ENCODE measurements at regions not wholly inside any gene's neighbourhood (a gene's known extent, or its start where the extent isn't known, plus 50 kb on each side); places are given as distances from the start of the nearest gene placed in this dataset.
"Not testable (repeated sequence)": the region's sequence is repeated elsewhere in the genome, so short reads cannot be mapped to it uniquely, and the experiment has no call there.

GRCh38 chr2:83971547-83971946, 487.5 kb downstream of the SUCLG1 start:
- Mint-ChIP-seq H3K4me1 (no peaks in the 10 kb centered on the region), H3K36me3 (no peaks in the 10 kb centered on the region), H3K27ac (no peak overlapping the region), H3K4me3 (no peak overlapping the region), H3K9me3 (peaks cover 15% of the 10 kb centered on the region)
- DNase-seq (ENCODE audit: low spot score in 2 of 2): no peak
- ATAC-seq: no peak

- Mint-ChIP-seq H3K9me3 (peaks cover 12% of the 10 kb centered on the region), H3K4me3 (no peak overlapping the region), H3K36me3 (no peaks in the 10 kb centered on the region), H3K27ac (no peak overlapping the region), H3K4me1 (no peaks in the 10 kb centered on the region)
- no peak for ATAC-seq
- no peak for DNase-seq (ENCODE audit: low spot score in 2 of 2)
These were observed 488.7 kb downstream of the SUCLG1 start for GRCh38 chr2:83970217-83970929.

- Mint-ChIP-seq H3K36me3 (no peaks in the 10 kb centered on the region), H3K4me1 (no peaks in the 10 kb centered on the region), H3K27ac (no peak overlapping the region), H3K9me3 (peaks cover 8% of the 10 kb centered on the region), H3K4me3 (no peak overlapping the region)
- no peak for ATAC-seq
- DNase-seq (ENCODE audit: low spot score in 2 of 2): no peak
These were observed 490.0 kb downstream of the SUCLG1 start for GRCh38 chr2:83969085-83969484.

GRCh38 chr2:83967854-83968253, 491.2 kb downstream of the SUCLG1 start:
- Mint-ChIP-seq H3K9me3 (peaks cover 8% of the 10 kb centered on the region), H3K27ac (no peak overlapping the region), H3K4me1 (no peaks in the 10 kb centered on the region), H3K36me3 (no peaks in the 10 kb centered on the region), H3K4me3 (no peak overlapping the region)
- ATAC-seq (no peak), DNase-seq (ENCODE audit: low spot score in 2 of 2) (no peak)

- not testable (repeated sequence) for DNase-seq (ENCODE audit: low spot score in 2 of 2); H3K27ac Mint-ChIP-seq; ATAC-seq; H3K4me3 Mint-ChIP-seq; H3K4me1 Mint-ChIP-seq; H3K36me3 Mint-ChIP-seq
- H3K9me3 Mint-ChIP-seq: peaks cover 12% of the 10 kb centered on the region
These were observed 492.1 kb downstream of the SUCLG1 start for GRCh38 chr2:83966946-83967345.

GRCh38 chr2:83961512-83961911, 497.6 kb downstream of the SUCLG1 start:
- H3K4me3 Mint-ChIP-seq: no peak overlapping the region
- ATAC-seq (no peak), DNase-seq (ENCODE audit: low spot score in 2 of 2) (no peak)
- H3K36me3 Mint-ChIP-seq: no peaks in the 10 kb centered on the region
- H3K4me1 Mint-ChIP-seq: no peaks in the 10 kb centered on the region
- no peak overlapping the region for H3K27ac Mint-ChIP-seq
- peaks cover 4% of the 10 kb centered on the region for H3K9me3 Mint-ChIP-seq

- Mint-ChIP-seq H3K9me3 (peaks cover 4% of the 10 kb centered on the region), H3K4me3 (no peak overlapping the region), H3K4me1 (no peaks in the 10 kb centered on the region), H3K27ac (no peak overlapping the region), H3K36me3 (no peaks in the 10 kb centered on the region)
- no peak for ATAC-seq
- DNase-seq (ENCODE audit: low spot score in 2 of 2): no peak
These were observed 498.7 kb downstream of the SUCLG1 start for GRCh38 chr2:83960371-83960770.

- peaks cover 4% of the 10 kb centered on the region for H3K9me3 Mint-ChIP-seq
- no peak overlapping the region for H3K4me3 Mint-ChIP-seq
- H3K36me3 Mint-ChIP-seq: no peaks in the 10 kb centered on the region
- ATAC-seq: no peak
- H3K27ac Mint-ChIP-seq: no peak overlapping the region
- no peaks in the 10 kb centered on the region for H3K4me1 Mint-ChIP-seq
- no peak for DNase-seq (ENCODE audit: low spot score in 2 of 2)
These were observed 499.8 kb downstream of the SUCLG1 start for GRCh38 chr2:83959266-83959665.

GRCh38 chr2:83956991-83957390, 502.1 kb downstream of the SUCLG1 start:
- Mint-ChIP-seq H3K36me3 (no peaks in the 10 kb centered on the region), H3K9me3 (peaks cover under 1% of the 10 kb centered on the region), H3K4me3 (no peak overlapping the region), H3K27ac (no peak overlapping the region), H3K4me1 (no peaks in the 10 kb centered on the region)
- no peak for ATAC-seq
- DNase-seq (ENCODE audit: low spot score in 2 of 2): no peak

- no peak overlapping the region for H3K4me3 Mint-ChIP-seq
- no peak for ATAC-seq
- no peaks in the 10 kb centered on the region for H3K9me3 Mint-ChIP-seq
- no peak overlapping the region for H3K27ac Mint-ChIP-seq
- no peak for DNase-seq (ENCODE audit: low spot score in 2 of 2)
- no peaks in the 10 kb centered on the region for H3K36me3 Mint-ChIP-seq
- H3K4me1 Mint-ChIP-seq: no peaks in the 10 kb centered on the region
These were observed 505.4 kb downstream of the SUCLG1 start for GRCh38 chr2:83953697-83954096.

GRCh38 chr2:83951378-83951947, 507.6 kb downstream of the SUCLG1 start:
- Mint-ChIP-seq H3K9me3 (no peaks in the 10 kb centered on the region), H3K27ac (no peak overlapping the region), H3K36me3 (no peaks in the 10 kb centered on the region), H3K4me3 (no peak overlapping the region), H3K4me1 (no peaks in the 10 kb centered on the region)
- DNase-seq (ENCODE audit: low spot score in 2 of 2) (no peak), ATAC-seq (no peak)

- no peak for ATAC-seq
- H3K9me3 Mint-ChIP-seq: no peaks in the 10 kb centered on the region
- H3K27ac Mint-ChIP-seq: no peak overlapping the region
- no peaks in the 10 kb centered on the region for H3K36me3 Mint-ChIP-seq
- no peak for DNase-seq (ENCODE audit: low spot score in 2 of 2)
- H3K4me1 Mint-ChIP-seq: no peaks in the 10 kb centered on the region
- no peak overlapping the region for H3K4me3 Mint-ChIP-seq
These were observed 509.7 kb downstream of the SUCLG1 start for GRCh38 chr2:83949361-83949760.

GRCh38 chr2:83944191-83944590, 514.9 kb downstream of the SUCLG1 start:
- Mint-ChIP-seq H3K4me1 (no peaks in the 10 kb centered on the region), H3K27ac (no peak overlapping the region), H3K4me3 (no peak overlapping the region), H3K9me3 (no peaks in the 10 kb centered on the region), H3K36me3 (no peaks in the 10 kb centered on the region)
- no peak for DNase-seq (ENCODE audit: low spot score in 2 of 2)
- ATAC-seq: no peak

GRCh38 chr2:83943265-83943664, 515.8 kb downstream of the SUCLG1 start:
- no peaks in the 10 kb centered on the region for H3K9me3 Mint-ChIP-seq

GRCh38 chr2:83941886-83942285, 517.2 kb downstream of the SUCLG1 start:
- ATAC-seq (no peak), DNase-seq (ENCODE audit: low spot score in 2 of 2) (no peak)
- no peak overlapping the region for H3K4me3 Mint-ChIP-seq
- H3K36me3 Mint-ChIP-seq: no peaks in the 10 kb centered on the region
- no peaks in the 10 kb centered on the region for H3K4me1 Mint-ChIP-seq
- peaks cover 2% of the 10 kb centered on the region for H3K9me3 Mint-ChIP-seq
- H3K27ac Mint-ChIP-seq: no peak overlapping the region

More at GRCh38 chr2:83943265-83943664, 515.8 kb downstream of the SUCLG1 start:
- DNase-seq (ENCODE audit: low spot score in 2 of 2) (no peak), ATAC-seq (no peak)
- H3K27ac Mint-ChIP-seq: no peak overlapping the region
- H3K4me1 Mint-ChIP-seq: no peaks in the 10 kb centered on the region
- no peak overlapping the region for H3K4me3 Mint-ChIP-seq
- H3K36me3 Mint-ChIP-seq: no peaks in the 10 kb centered on the region

- DNase-seq (ENCODE audit: low spot score in 2 of 2): no peak
- no peak overlapping the region for H3K4me3 Mint-ChIP-seq
- ATAC-seq: no peak
- no peaks in the 10 kb centered on the region for H3K4me1 Mint-ChIP-seq
- peaks cover 5% of the 10 kb centered on the region for H3K9me3 Mint-ChIP-seq
- no peaks in the 10 kb centered on the region for H3K36me3 Mint-ChIP-seq
- no peak overlapping the region for H3K27ac Mint-ChIP-seq
These were observed 525.3 kb downstream of the SUCLG1 start for GRCh38 chr2:83933749-83934148.
